ENCODE measurements at regions not wholly inside any gene's neighbourhood (a gene's known extent, or its start where the extent isn't known, plus 50 kb on each side); places are given as distances from the start of the nearest gene placed in this dataset.

GRCh38 chr2:187867165-187867564 is 312.9 kb upstream of the TFPI start:
- Histone ChIP-seq H3K79me1 (ENCODE audit: low read depth, low read length) (no peaks in the 10 kb centered on the region), H3K4me1 (replicated peaks in 1 of 4; ENCODE audit: control insufficient read depth in 3 of 4, insufficient read depth in 4 of 4, low read length in 3 of 4) (no peaks in the 10 kb centered on the region), H4K8ac (ENCODE audit: extremely low read depth, insufficient read depth, low read length) (no peak overlapping the region), H2BK12ac (ENCODE audit: low read depth, low read length) (no peak overlapping the region), H2BK20ac (ENCODE audit: low read length) (no peak overlapping the region), H3K4me2 (ENCODE audit: insufficient read depth in 1 of 2, low read depth in 2 of 2, low read length in 2 of 2) (no peak overlapping the region), H3K23ac (ENCODE audit: insufficient read length) (no peak overlapping the region), H3K79me2 (ENCODE audit: control insufficient read depth in 1 of 2, insufficient read depth in 2 of 2, low read length in 2 of 2) (no peaks in the 10 kb centered on the region), H2BK5ac (ENCODE audit: low read depth, low read length) (no peak overlapping the region), H4K5ac (ENCODE audit: insufficient read length, low read depth, low read length) (no peak overlapping the region), H3K18ac (ENCODE audit: extremely low read depth, low read length) (no peak overlapping the region), H3K27ac (ENCODE audit: low read depth, low read length) (no peak overlapping the region), H3K9ac (replicated peaks in 1 of 4; ENCODE audit: extremely low read depth in 1 of 4, low read depth in 3 of 4, low read length in 3 of 4) (no peak overlapping the region), H3K14ac (ENCODE audit: insufficient read length) (no peak overlapping the region), H3K23me2 (ENCODE audit: low read depth, low read length) (no peaks in the 10 kb centered on the region), H4K20me1 (replicated peaks in 1 of 2; ENCODE audit: control insufficient read depth in 1 of 2, insufficient read depth in 2 of 2, low read length in 2 of 2) (no peaks in the 10 kb centered on the region), H3K4ac (replicated peaks; ENCODE audit: insufficient read length, low read depth, low read length) (no peak overlapping the region), H2BK120ac (replicated peaks; ENCODE audit: low read depth, low read length) (no peak overlapping the region), H2BK15ac (ENCODE audit: low read length) (no peak overlapping the region), H3K36me3 (ENCODE audit: control insufficient read depth in 2 of 4, insufficient read depth in 4 of 4, low read length in 3 of 4) (no peaks in the 10 kb centered on the region), H2AK5ac (ENCODE audit: low read depth, low read length) (no peak overlapping the region), H3K56ac (replicated peaks; ENCODE audit: insufficient read length, low read depth, low read length) (no peak overlapping the region), H3K4me3 (ENCODE audit: extremely low read depth in 1 of 4, insufficient read depth in 2 of 4, low read depth in 3 of 4, low read length in 4 of 4) (no peak overlapping the region), H3K9me3 (ENCODE audit: insufficient read depth in 2 of 2, low read depth in 1 of 2, low read length in 1 of 2) (peaks cover 0 to 10% of the 10 kb centered on the region in 2 experiments; a peak in 2 of 4 replicates), H4K91ac (replicated peaks; ENCODE audit: insufficient read length, low read length) (no peak overlapping the region), H2AFZ (ENCODE audit: low read length) (no peak overlapping the region), H3K27me3 (replicated peaks in 1 of 4; ENCODE audit: control insufficient read depth in 3 of 4, extremely low read depth in 1 of 4, insufficient read depth in 3 of 4, low read length in 3 of 4) (no peaks in the 10 kb centered on the region)
- FAIRE-seq (no peak), DNase-seq (ENCODE audit: low read depth in 1 of 2, low spot score in 2 of 2) (no peak)
- ChIA-PET CTCF (ENCODE audit: partially characterized antibody) (interaction anchor here (0.6 to 3.0 kb wide), 10 partner anchors 9 to 1225 kb away, joined by 3 to 11 read pairs (median 4); no protein-coding TSS in a partner anchor), POLR2A (ENCODE audit: partially characterized antibody) (interaction anchor here (0.6 kb wide), 1 partner anchor 644 kb away, joined by 3 read pairs; no protein-coding TSS in a partner anchor)
- 94% methylated on average over 8 of the region's 8 CpGs; no CpG with 5 or more reads in 1 of the 2 experiments for WGBS, 2 experiments (ENCODE audit: extremely low coverage in 1 of 2, insufficient coverage in 1 of 2, insufficient read length in 1 of 2, insufficient replicate concordance in 2 of 2, low coverage in 1 of 2, low lambda C conversion rate in 2 of 2, missing lambda C conversion rate in 1 of 2)
- TF ChIP-seq SP4 (IDR thresholded peaks at IDR 0.05; ENCODE audit: low read length), result no peak
- no peak for TF ChIP-seq BCL11A (IDR thresholded peaks at IDR 0.05; ENCODE audit: low read depth in 2 of 2, low read length in 2 of 2)

Measured in H1 (cell line).